Pons (tissue), 1 donor: ENCODE measurements at regions not wholly inside any gene's neighbourhood (a gene's known extent, or its start where the extent isn't known, plus 50 kb on each side); places are given as distances from the start of the nearest gene placed in this dataset.
"Not testable (repeated sequence)": the region's sequence is repeated elsewhere in the genome, so short reads cannot be mapped to it uniquely, and the experiment has no call there.

Experiments used
- DNase-seq: peaks from one replicate; pipeline ENCODE4 v3.0.0-alpha.2; 2016; ENCODE audit warnings: low spot score

- DNase-seq = no peak
These were observed 54.7 kb upstream of the PGM2 start for GRCh38 chr4:37771771-37772170.

DNA sequence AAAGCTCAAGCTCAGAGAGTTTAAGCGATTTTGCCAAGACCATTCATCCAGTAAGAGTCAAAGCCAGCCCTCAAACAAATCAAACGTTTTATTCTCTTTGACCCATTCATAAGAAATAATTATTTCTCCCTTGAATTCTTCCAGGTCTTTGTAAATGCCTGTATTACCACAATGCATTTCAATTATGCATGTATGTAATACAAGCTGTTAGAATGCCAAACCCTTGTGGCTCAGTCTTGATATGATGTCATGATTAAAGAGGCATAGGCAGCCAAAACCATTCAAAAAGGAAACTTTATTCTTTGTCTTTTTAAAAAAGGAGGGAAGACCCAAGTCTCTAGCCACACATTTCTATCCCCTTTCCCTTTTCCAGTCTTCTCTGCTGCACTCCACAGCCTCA lies 56.5 kb upstream of the PGM2 start:
- DNase-seq = no peak

DNA sequence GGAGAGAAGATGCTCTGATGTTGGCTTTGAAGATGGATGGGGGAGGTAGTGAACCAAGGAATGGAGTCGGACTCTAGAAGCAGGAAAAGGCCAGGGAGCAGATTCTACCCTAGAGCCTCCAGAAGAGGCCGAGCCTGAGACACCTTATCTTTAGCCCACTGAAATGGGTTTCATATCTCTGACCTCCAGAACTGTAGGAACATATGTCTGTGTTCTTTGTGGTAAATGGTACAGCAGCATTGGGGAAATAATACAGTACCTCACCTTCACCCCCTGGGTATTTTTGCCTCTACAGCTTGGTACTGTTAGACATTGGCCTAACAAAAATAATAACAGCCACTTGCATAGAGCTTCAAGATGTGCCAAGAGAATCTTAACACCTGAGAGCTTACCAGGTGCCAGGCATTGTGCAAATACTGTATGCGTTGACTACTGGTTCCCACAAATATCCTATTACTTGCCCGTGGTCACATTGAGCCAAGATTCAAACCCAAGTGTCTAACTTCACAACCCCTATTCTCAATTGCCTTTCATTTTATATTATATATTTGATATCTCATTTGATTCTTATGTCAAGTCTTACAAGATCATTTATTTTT lies 57.0 kb upstream of the PGM2 start:
- no peak for DNase-seq

- no peak for DNase-seq
These were observed 58.9 kb upstream of the PGM2 start for GRCh38 chr4:37767546-37767945.

DNA sequence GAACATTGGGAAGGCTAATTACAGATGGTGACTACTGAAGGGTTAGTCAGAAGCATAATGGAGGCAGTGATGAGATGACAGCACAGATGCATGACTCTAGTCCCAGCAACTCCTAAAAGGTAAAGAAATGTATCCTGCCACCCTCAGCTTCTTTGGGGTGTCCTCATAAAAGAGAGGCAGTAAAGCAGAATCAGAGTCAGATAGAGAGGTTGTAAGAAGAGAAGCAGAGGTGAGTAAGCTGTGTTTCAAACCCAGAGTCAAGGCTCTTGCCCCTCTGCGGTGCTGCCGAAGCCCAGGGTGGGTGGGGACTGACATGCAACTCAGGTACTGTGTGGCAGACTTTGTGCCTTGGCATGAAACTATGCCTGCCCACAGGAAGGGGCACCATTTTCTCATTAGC lies 59.5 kb upstream of the PGM2 start:
- DNase-seq = no peak

DNA sequence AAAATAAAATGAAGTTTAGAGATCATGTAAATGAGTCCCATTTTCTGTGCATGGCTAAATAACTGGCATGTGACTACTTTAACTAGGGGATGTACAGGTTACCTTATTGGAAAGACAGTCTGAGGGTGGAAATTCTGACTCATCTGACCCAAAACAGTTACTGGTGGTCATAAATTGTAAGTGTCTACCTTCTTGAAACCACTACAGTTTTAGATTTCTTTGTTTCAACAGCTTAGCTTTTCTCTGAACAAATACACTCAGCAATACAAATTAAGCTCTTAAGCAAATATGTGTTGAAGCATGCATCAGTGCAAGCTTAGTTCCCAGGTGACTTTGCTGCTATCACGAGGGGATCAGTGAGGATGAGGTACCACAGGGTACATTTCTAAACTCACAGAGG lies 60.7 kb upstream of the PGM2 start:
- DNase-seq = no peak

DNA sequence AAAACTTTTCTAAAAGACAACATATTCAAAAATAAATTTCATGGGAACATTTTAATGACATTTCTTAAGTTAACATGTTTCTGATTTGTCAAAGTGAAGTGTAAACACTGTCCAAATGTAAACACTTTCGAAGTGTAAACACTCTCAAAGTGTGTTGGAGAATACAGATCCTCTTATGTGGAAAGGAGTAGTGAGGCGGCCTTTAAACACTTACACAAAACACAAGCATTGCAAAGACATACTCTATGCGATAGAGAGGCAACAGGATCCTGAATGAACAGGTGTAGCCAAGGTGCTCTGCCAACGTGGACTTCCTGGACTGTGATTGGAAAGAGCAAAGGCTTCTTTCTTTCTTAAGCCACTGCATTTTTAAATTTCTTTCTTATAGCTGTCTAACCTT lies 62.7 kb upstream of the PGM2 start:
- no peak for DNase-seq

DNA sequence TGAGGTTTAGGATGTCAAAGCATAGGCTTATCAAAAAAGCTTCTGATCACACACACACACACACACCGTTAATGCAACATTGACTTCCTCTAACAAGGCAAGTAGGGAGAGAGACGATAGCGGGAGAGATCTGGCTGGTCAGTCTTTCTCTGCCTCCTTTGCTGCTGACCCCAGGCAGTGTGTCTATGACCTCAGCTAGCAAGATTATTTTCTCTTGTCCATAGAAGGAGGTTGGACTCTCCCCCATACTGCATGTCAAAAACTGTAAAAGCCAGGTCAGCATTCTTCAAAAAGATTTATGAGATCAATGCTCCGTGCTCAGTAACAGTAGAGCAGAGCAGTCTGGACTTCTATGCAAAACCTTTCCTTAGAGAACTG lies 63.5 kb upstream of the PGM2 start:
- no peak for DNase-seq

DNA sequence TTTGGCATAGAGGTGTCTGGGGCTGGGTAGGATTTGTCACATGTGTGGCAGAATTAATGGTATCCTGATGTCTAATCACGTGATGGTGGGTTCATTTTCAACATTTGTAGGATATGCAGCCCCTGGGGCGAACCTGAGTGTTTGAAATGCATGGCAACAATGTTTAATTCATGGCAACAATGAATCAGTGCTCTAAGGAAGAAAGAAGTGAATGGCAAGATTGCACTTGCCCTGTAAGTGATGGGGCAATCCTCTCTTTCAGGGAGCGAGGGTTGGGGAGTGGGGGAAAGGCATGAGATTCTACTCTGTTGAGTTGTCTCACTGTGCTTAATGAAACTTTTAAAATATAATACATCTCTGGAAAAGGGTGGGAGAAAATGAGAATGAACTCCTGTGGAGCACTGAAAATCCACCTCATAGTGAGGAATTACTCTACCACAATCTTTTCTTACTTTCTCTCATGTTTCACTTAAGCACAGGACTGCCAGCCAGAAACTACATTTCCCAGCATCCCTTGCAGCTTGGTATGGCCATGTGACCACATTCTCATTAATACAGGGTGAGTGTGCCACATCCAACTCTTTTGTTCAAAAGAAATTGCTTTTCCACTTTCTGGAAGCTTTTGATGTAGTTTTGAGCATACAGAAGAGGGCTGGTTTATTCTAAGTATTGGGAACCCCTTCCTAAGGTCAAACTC lies 64.0 kb upstream of the PGM2 start:
- no peak for DNase-seq

GRCh38 chr4:37760840-37761239 lies 65.6 kb upstream of the PGM2 start:
- DNase-seq = no peak

- DNase-seq = no peak
These were observed 66.7 kb upstream of the PGM2 start for GRCh38 chr4:37759833-37760232.

- peak; percentile 64 for DNase-seq
These were observed 68.3 kb upstream of the PGM2 start for GRCh38 chr4:37758226-37758625.

DNA sequence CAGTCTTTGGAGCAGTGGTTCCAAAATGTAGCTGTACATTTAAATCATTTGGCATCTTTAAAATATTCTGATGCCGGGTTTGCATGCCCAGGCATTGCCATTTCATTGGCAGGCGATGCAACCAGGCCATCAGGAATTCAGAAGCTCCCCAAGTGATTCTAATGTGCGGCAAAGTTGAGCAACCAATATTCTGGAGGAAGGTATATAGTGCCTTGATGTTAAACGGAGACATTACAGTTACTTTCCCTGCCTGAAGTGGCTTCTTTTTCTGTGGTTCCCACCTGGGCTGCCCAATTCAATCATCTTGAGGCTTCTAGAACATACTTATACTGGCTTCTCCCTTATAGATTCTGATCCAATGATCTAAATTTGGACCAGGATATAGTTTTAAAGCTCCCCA lies 68.7 kb upstream of the PGM2 start:
- no peak for DNase-seq

- DNase-seq = no peak
These were observed 69.4 kb upstream of the PGM2 start for GRCh38 chr4:37757121-37757520.

DNA sequence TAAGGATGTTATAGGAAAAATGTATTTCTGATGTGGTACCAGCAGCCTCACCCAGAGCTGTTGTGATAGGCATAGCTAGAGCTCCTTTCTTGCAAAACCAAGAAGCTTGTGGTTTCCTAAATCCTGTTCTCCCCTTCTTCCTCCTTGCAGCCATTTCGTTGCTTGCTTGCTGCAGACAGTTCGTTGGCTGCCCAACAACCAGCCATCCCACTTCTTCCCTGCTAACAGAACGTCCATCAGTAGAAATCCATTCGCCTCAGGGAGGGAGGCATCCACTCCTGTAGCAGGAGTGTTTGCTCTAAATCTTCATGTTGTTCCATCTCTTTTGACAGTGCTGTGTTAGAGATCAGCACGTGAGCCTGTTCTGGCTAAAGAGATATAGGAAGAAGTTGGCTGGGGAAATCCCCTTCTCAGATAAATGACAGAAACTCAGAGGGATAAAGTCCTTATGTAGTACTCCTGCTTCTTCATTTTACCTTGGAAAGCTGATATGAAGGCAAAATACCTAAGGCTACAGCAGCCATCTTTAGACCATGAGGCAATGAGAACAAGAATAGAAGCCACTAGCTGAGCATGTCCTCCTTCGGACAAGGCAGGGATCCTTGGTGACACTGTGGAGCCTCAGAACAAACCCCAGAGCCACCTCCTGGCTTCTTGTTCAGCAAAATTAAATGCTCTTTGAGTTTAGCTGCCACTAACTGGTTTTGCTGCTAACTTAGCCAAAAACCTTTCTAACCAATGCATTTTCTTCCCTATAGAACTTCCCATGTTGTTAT lies 68.4 kb upstream of the RELL1 start:
- DNase-seq = peak; percentile 60

DNA sequence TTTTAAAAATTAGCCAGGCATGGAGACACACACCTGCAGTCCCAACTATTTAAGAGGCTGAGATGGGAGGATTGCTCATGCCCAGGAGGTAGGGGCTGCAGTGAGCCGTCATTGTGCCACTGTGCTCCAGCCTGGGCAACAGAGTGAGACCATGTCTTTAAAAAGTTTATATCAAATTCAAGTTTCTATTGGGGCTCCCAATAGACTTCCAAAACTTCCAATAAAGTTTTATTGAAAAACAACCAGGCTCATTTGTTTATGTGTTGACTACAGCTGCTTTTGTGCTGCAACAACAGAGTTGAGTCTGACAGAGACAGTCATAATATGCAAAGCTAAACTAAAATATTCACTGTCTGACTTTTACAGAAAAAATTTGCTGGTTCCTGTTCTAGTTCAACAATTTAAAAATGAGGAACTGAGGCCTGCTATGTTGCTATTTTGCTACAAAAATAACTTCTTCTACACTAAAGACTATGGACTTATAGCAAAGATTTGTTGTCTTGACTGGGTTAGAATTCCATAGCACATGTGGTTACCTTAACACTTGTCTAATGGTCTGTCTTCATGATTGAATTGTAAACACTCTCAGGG lies 63.3 kb upstream of the RELL1 start:
- no peak for DNase-seq

GRCh38 chr4:37748485-37748884 lies 62.3 kb upstream of the RELL1 start:
- DNase-seq = no peak

DNA sequence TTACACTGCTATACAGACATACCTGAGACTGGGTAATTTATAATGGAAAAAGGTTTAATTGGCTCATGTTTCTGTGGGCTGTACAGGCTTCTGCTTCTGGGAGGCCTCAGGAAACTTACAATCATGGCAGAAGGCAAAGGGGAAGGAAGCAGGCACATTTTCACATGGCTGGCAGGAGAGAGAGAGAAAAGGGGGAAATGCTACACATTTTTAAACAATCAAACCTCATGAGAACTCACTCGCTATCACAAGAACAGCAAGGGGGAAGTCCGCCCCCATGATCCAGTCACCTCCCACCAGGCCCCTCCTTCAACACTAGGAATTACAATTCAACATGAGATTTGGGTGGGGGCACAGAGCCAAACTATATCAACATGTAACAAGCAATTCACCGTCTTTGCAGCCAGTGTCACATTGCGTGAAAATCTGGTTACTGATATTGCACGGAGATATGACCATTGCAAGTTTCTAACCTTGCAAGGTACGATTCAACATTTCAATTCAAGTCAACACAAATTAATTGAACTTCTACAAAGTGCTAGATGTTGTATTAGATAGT lies 61.7 kb upstream of the RELL1 start:
- DNase-seq = no peak

DNA sequence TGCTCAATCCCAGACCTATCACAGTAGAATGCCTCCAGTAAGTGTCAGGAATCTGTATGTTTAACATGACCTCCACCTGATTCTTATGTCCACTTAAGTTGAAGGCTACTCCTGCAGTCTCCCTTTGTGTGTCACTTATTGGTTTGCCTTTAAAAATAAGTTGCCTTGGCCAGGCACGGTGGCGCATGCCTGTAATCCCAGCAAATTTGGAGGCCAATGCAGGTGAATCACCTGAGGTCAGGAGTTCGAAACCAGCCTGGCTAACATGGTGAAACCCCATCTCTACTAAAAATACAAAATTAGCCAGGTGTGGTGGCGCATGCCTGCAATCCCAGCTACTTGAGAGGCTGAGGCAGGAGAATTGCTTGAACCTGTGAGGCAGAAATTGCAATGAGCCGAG lies 60.7 kb upstream of the RELL1 start:
- DNase-seq = not testable (repeated sequence)

DNA sequence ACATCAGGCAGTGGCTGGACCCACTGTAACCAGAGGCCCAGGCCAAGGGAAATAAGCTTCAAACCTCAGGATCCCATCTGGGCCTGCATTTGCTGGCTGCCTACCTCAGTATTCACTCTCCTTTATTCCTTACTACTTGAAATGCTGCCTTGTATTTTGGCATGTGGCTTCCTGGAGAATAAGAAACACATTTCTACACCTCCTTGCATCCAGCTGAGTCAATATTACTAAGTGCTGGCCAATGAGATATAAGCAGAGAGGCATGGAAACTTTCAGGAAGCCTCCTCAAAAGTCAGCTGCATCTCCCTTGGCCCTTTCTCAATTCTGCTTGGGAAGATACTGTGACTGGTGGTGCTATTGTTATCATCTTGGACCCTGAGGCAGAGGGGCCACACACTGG lies 59.8 kb upstream of the RELL1 start:
- DNase-seq = no peak

DNA sequence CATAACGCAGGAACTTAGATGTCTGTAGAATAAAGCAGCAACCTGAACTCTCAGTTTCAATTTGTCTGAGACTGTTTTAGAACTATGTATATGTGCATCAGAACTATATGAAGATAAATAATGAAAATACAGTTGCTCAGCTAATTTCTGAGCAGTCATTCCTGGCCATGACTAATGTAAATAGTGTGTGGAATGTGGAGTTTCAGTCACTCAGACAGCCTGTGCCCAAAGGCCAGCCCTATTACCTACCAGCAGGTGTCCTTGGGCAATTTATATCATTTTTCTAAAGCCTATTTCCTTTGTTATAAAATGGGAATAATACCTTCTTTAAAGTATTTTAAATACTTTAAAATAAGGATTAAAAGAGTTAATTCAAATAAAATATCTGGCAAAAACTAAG lies 56.0 kb upstream of the RELL1 start:
- DNase-seq = no peak

GRCh38 chr4:37741564-37741963 lies 55.4 kb upstream of the RELL1 start:
- DNase-seq = no peak

GRCh38 chr4:37740546-37740945 lies 54.4 kb upstream of the RELL1 start:
- DNase-seq = no peak
